ENCODE measurements at regions not wholly inside any gene's neighbourhood (a gene's known extent, or its start where the extent isn't known, plus 50 kb on each side); places are given as distances from the start of the nearest gene placed in this dataset.

DNA sequence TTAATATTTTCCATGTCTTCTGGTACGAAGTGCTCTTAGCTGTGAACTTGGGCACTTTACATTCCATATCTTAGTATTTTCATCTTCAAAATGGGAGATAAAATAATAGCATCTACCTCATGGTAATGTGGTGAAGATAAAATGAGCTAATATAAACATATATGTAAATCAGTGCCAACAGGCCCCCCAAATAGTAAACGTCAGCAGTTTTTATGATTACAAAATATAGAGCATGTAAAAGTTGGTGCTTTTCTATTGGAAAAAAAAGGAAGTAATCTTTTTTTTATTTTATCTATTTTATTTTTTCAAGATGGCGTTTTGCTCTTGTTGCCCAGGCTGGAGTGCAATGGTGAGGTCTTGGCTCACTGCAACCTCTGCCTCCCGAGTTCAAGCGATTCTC, 291.1 kb upstream of the PRDM9 start:
- TF ChIP-seq POLR2A (IDR thresholded peaks at IDR 0.05) = no peak
- TF ChIP-seq, protein P1, sequence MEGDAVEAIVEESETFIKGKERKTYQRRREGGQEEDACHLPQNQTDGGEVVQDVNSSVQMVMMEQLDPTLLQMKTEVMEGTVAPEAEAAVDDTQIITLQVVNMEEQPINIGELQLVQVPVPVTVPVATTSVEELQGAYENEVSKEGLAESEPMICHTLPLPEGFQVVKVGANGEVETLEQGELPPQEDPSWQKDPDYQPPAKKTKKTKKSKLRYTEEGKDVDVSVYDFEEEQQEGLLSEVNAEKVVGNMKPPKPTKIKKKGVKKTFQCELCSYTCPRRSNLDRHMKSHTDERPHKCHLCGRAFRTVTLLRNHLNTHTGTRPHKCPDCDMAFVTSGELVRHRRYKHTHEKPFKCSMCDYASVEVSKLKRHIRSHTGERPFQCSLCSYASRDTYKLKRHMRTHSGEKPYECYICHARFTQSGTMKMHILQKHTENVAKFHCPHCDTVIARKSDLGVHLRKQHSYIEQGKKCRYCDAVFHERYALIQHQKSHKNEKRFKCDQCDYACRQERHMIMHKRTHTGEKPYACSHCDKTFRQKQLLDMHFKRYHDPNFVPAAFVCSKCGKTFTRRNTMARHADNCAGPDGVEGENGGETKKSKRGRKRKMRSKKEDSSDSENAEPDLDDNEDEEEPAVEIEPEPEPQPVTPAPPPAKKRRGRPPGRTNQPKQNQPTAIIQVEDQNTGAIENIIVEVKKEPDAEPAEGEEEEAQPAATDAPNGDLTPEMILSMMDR (IDR thresholded peaks at IDR 0.05) = no peak

Measured in thyroid gland (tissue), 4 donors.